ENCODE measurements at regions not wholly inside any gene's neighbourhood (a gene's known extent, or its start where the extent isn't known, plus 50 kb on each side); places are given as distances from the start of the nearest gene placed in this dataset.

GRCh38 chr5:87966213-87966612 lies 302.4 kb downstream of the TMEM161B start:
- H3K4me3 ChIP-seq = no peak overlapping the region
- WGBS (ENCODE audit: insufficient coverage, insufficient replicate concordance, low lambda C conversion rate, missing lambda C conversion rate) = 0% methylated on average over 2 of the region's 2 CpGs
- no peak overlapping the region for H2AFZ ChIP-seq (ENCODE audit: control insufficient read depth, low read depth, low read length)
- no peaks in the 10 kb centered on the region for H3K9me3 ChIP-seq (replicated peaks; ENCODE audit: control insufficient read depth, insufficient read depth, low read length)
- no TSS peak for BruUV-seq (replicated peaks)
- no peaks in the 10 kb centered on the region for H3K36me3 ChIP-seq (ENCODE audit: control insufficient read depth in 2 of 2, insufficient read depth in 2 of 2, low read length in 1 of 2)
- no peak overlapping the region for H3K9ac ChIP-seq (ENCODE audit: control insufficient read depth, insufficient read depth, low read length)
- no peak overlapping the region for H3K4me2 ChIP-seq (ENCODE audit: control insufficient read depth, insufficient read depth)
- no peaks in the 10 kb centered on the region for H4K20me1 ChIP-seq (ENCODE audit: control insufficient read depth, insufficient read depth)
- DNase-seq (ENCODE audit: low read depth, low spot score) (no peak), FAIRE-seq (no peak), ATAC-seq (no peak)
- no peaks in the 10 kb centered on the region for H3K27me3 ChIP-seq (replicated peaks in 1 of 2; ENCODE audit: control insufficient read depth in 2 of 2, insufficient read depth in 2 of 2, low read length in 1 of 2)
- no peaks in the 10 kb centered on the region for H3K4me1 ChIP-seq (ENCODE audit: control insufficient read depth, insufficient read depth, low read length)
- intact Hi-C loops (cut with micrococcal nuclease; ENCODE audit: unreplicated experiment) = no loop called here
- H3K27ac ChIP-seq (ENCODE audit: control insufficient read depth, insufficient read depth) = no peak overlapping the region
- ChIA-PET SMC1A (ENCODE audit: uncharacterized antibody, unreplicated experiment) (interaction anchor here (0.9 kb wide), 1 partner anchor 21 kb away, joined by 3 read pairs; no protein-coding TSS in a partner anchor), CTCF (interaction anchor here (1.4 kb wide), 1 partner anchor 13 kb away, joined by 5 read pairs; no protein-coding TSS in a partner anchor), POLR2A (no interaction called here), RAD21 (ENCODE audit: unreplicated experiment) (no interaction called here)
- in situ Hi-C loops (cut with MboI) = no loop called here
- no peaks in the 10 kb centered on the region for H3K79me2 ChIP-seq (ENCODE audit: control insufficient read depth, insufficient read depth, low read length)
- no peak for TF ChIP-seq USF1 (IDR thresholded peaks at IDR 0.05; ENCODE audit: borderline replicate concordance, extremely low read length, insufficient read depth, low read depth, low read length)
- no peak for TF ChIP-seq POLR2AphosphoS2 (IDR thresholded peaks at IDR 0.05; ENCODE audit: low read depth, low read length)
- no peak for TF ChIP-seq ZNF592 (IDR thresholded peaks at IDR 0.05)
- TF ChIP-seq NFIC (IDR thresholded peaks at IDR 0.05; ENCODE audit: low read depth, low read length) = no peak
- TF ChIP-seq TBL1XR1 (IDR thresholded peaks at IDR 0.05; ENCODE audit: low read depth, low read length) = no peak
- TF ChIP-seq ZBTB4 (CRISPR knock-in tag; IDR thresholded peaks at IDR 0.05) = no peak
- TF ChIP-seq ZBTB11 (CRISPR knock-in tag; IDR thresholded peaks at IDR 0.05) = no peak
- no peak for TF ChIP-seq NFXL1 (IDR thresholded peaks at IDR 0.05; ENCODE audit: borderline replicate concordance)
- no peak for TF ChIP-seq MAX (IDR thresholded peaks at IDR 0.05; ENCODE audit: low read depth, low read length)

All from GM12878 (cell line).